ENCODE measurements at regions not wholly inside any gene's neighbourhood (a gene's known extent, or its start where the extent isn't known, plus 50 kb on each side); places are given as distances from the start of the nearest gene placed in this dataset.

- Histone ChIP-seq H3K23me2 (ENCODE audit: low read depth, low read length) (no peaks in the 10 kb centered on the region), H2BK5ac (ENCODE audit: low read depth, low read length) (no peak overlapping the region), H3K9ac (replicated peaks in 1 of 4; ENCODE audit: extremely low read depth in 1 of 4, low read depth in 3 of 4, low read length in 3 of 4) (no peak overlapping the region), H3K4me3 (ENCODE audit: extremely low read depth in 1 of 4, insufficient read depth in 2 of 4, low read depth in 3 of 4, low read length in 4 of 4) (no peak overlapping the region), H2AFZ (ENCODE audit: low read length) (no peak overlapping the region), H3K79me2 (ENCODE audit: control insufficient read depth in 1 of 2, insufficient read depth in 2 of 2, low read length in 2 of 2) (no peaks in the 10 kb centered on the region), H3K4ac (replicated peaks; ENCODE audit: insufficient read length, low read depth, low read length) (no peak overlapping the region), H3K36me3 (ENCODE audit: control insufficient read depth in 2 of 4, insufficient read depth in 4 of 4, low read length in 3 of 4) (no peaks in the 10 kb centered on the region), H3K9me3 (ENCODE audit: insufficient read depth in 2 of 2, low read depth in 1 of 2, low read length in 1 of 2) (no peaks in the 10 kb centered on the region), H4K20me1 (replicated peaks in 1 of 2; ENCODE audit: control insufficient read depth in 1 of 2, insufficient read depth in 2 of 2, low read length in 2 of 2) (no peaks in the 10 kb centered on the region), H3K14ac (ENCODE audit: insufficient read length) (no peak overlapping the region), H4K8ac (ENCODE audit: extremely low read depth, insufficient read depth, low read length) (no peak overlapping the region), H3K4me1 (replicated peaks in 1 of 4; ENCODE audit: control insufficient read depth in 3 of 4, insufficient read depth in 4 of 4, low read length in 3 of 4) (0 out of 7 replicates have a peak, but pooled peaks cover 0 to 2% (median 0%) of the 10 kb centered on the region in 4 experiments), H2BK20ac (ENCODE audit: low read length) (no peak overlapping the region), H4K5ac (ENCODE audit: insufficient read length, low read depth, low read length) (no peak overlapping the region), H2AK5ac (ENCODE audit: low read depth, low read length) (no peak overlapping the region), H3K27me3 (replicated peaks in 1 of 4; ENCODE audit: control insufficient read depth in 3 of 4, extremely low read depth in 1 of 4, insufficient read depth in 3 of 4, low read length in 3 of 4) (no peaks in the 10 kb centered on the region), H3K18ac (ENCODE audit: extremely low read depth, low read length) (no peak overlapping the region), H3K27ac (ENCODE audit: low read depth, low read length) (no peak overlapping the region), H4K91ac (replicated peaks; ENCODE audit: insufficient read length, low read length) (no peak overlapping the region), H2BK120ac (replicated peaks; ENCODE audit: low read depth, low read length) (no peak overlapping the region), H3K23ac (ENCODE audit: insufficient read length) (no peak overlapping the region), H3K56ac (replicated peaks; ENCODE audit: insufficient read length, low read depth, low read length) (no peak overlapping the region), H2BK15ac (ENCODE audit: low read length) (no peak overlapping the region), H2BK12ac (ENCODE audit: low read depth, low read length) (no peak overlapping the region), H3K4me2 (ENCODE audit: insufficient read depth in 1 of 2, low read depth in 2 of 2, low read length in 2 of 2) (no peak overlapping the region), H3K79me1 (ENCODE audit: low read depth, low read length) (no peaks in the 10 kb centered on the region)
- FAIRE-seq: no peak
- POLR2A ChIA-PET (ENCODE audit: partially characterized antibody): no interaction called here
- WGBS, 2 experiments (ENCODE audit: extremely low coverage in 1 of 2, insufficient coverage in 1 of 2, insufficient read length in 1 of 2, insufficient replicate concordance in 2 of 2, low coverage in 1 of 2, low lambda C conversion rate in 2 of 2, missing lambda C conversion rate in 1 of 2): 100% methylated on average over 1 of the region's 1 CpG; no CpG with 5 or more reads in 1 of the 2 experiments
- CTCF ChIA-PET (ENCODE audit: partially characterized antibody): no interaction called here
- DNase-seq (ENCODE audit: low read depth in 1 of 2, low spot score in 2 of 2): no peak
- no peak for TF ChIP-seq PHF8 (conservative IDR thresholded peaks at IDR 0.05; ENCODE audit: low read depth, low read length)
- no peak for TF ChIP-seq POLR2A (IDR thresholded peaks at IDR 0.05; ENCODE audit: control extremely low read depth in 1 of 2, low read depth in 2 of 2, low read length in 2 of 2)
- no peak for TF ChIP-seq CHD1 (IDR thresholded peaks at IDR 0.05; ENCODE audit: low read depth, low read length)
- TF ChIP-seq TAF1 (IDR thresholded peaks at IDR 0.05; ENCODE audit: low read depth, low read length): no peak
- no peak for TF ChIP-seq HDAC2 (IDR thresholded peaks at IDR 0.05; ENCODE audit: borderline replicate concordance in 1 of 2, low read depth in 2 of 2, low read length in 2 of 2)
- TF ChIP-seq MAX (IDR thresholded peaks at IDR 0.05): no peak
- TF ChIP-seq CHD2 (IDR thresholded peaks at IDR 0.05; ENCODE audit: low read length): no peak
- no peak for TF ChIP-seq JUN (IDR thresholded peaks at IDR 0.05; ENCODE audit: low read depth, low read length)
- TF ChIP-seq NRF1 (IDR thresholded peaks at IDR 0.05; ENCODE audit: low read depth, low read length): no peak
- no peak for TF ChIP-seq NANOG (IDR thresholded peaks at IDR 0.05; ENCODE audit: insufficient read depth, low read depth, low read length, poor library complexity, severe bottlenecking)
- TF ChIP-seq EGR1 (IDR thresholded peaks at IDR 0.05; ENCODE audit: borderline replicate concordance, low read depth, low read length): no peak
- no peak for TF ChIP-seq RNF2 (IDR thresholded peaks at IDR 0.05; ENCODE audit: borderline replicate concordance, low read depth, low read length, missing control alignments, poor library complexity, severe bottlenecking)
- TF ChIP-seq RFX5 (IDR thresholded peaks at IDR 0.05; ENCODE audit: borderline replicate concordance, low read depth, low read length): no peak
- TF ChIP-seq BRCA1 (IDR thresholded peaks at IDR 0.05; ENCODE audit: low read depth, low read length): no peak
- TF ChIP-seq TBP (IDR thresholded peaks at IDR 0.05; ENCODE audit: low read depth, low read length): no peak
- no peak for TF ChIP-seq SUZ12 (IDR thresholded peaks at IDR 0.05; ENCODE audit: low read length)
Observed at GRCh38 chrX:25531096-25531495, 515.3 kb upstream of the ARX start.
